Peyer's patch (tissue), 4 donors: ENCODE measurements at regions not wholly inside any gene's neighbourhood (a gene's known extent, or its start where the extent isn't known, plus 50 kb on each side); places are given as distances from the start of the nearest gene placed in this dataset.

Experiments
- DNase-seq, 3 donors: peaks; one replicate each; pipeline ENCODE4 v3.0.0-alpha.2; 2017 to 2019
- H3K27ac ChIP-seq, 4 donors: fragments of 200-600 bp; sonication (generic); one replicate each; pipeline ENCODE4 v1.5.1; 2016 to 2019
- H3K27me3 ChIP-seq, 2 donors: fragments of 200-600 bp; sonication (generic); one replicate each; pipeline ENCODE4 v1.5.1; 2019
- H3K36me3 ChIP-seq, 3 donors: fragments of 200-600 bp; sonication (generic); one replicate each; pipeline ENCODE4 v1.5.1; 2016 to 2019
- H3K4me1 ChIP-seq, 4 donors: fragments of 200-600 bp; sonication (generic); one replicate each; pipeline ENCODE4 v1.5.1; 2016 to 2019
- H3K4me3 ChIP-seq, 4 donors: fragments of 200-600 bp; sonication (generic); 1 replicate in 3 of 4; 2 replicates in 1 of 4; pipeline ENCODE4 v1.5.1; 2016 to 2019; ENCODE audit warnings: mild to moderate bottlenecking in 1 of 4
- H3K9me3 ChIP-seq, 4 donors: fragments of 200-600 bp; sonication (generic); one replicate each; pipeline ENCODE4 v1.5.1; 2016 to 2019; ENCODE audit warnings: mild to moderate bottlenecking in 1 of 4
- POLR2A ChIP-seq, 2 donors: fragments of 450-650 bp; IDR thresholded peaks; one replicate each; pipeline ENCODE4 v1.5.1; 2017; ENCODE audit warnings: antibody characterized with exemption in 2 of 2, mild to moderate bottlenecking in 2 of 2, moderate library complexity in 2 of 2
- TF ChIP-seq, protein P1 (sequence below), 6 experiments: fragments of 450-650 bp in 4 of 6; fragments of 200-600 bp in 2 of 6; sonication (generic) in 1 of 6; IDR thresholded peaks; one replicate each; pipeline ENCODE4 v1.5.1; 2017 to 2019; ENCODE audit warnings: antibody characterized with exemption in 6 of 6, mild to moderate bottlenecking in 3 of 6, moderate library complexity in 1 of 6

DNA sequence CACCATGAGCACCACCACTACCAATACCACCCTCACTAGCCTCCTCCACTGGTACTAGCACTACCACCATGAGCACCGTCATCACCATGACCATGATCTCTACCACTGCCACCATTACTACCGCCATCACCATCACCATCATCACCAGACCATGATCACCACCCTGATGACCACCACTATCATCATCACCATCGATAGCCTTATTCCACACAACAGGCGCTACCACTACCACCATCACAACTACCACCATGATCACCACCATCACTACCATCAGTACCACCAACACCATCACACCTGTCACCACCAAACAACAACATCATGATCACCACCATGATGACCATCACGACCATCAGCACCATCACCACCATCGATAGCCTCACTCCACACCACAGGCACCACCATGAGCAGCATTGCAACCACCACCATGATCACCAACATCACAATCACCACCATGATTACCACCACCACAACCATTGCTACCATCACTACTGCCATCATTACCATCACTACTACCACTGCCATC lies 56.6 kb upstream of the CASZ1 start:
- DNase-seq = no peak
- no peak overlapping the region for H3K4me3 ChIP-seq
- no peaks in the 10 kb centered on the region for H3K27me3 ChIP-seq
- no peaks in the 10 kb centered on the region for H3K36me3 ChIP-seq
- H3K27ac ChIP-seq = no peak overlapping the region
- TF ChIP-seq, protein P1, sequence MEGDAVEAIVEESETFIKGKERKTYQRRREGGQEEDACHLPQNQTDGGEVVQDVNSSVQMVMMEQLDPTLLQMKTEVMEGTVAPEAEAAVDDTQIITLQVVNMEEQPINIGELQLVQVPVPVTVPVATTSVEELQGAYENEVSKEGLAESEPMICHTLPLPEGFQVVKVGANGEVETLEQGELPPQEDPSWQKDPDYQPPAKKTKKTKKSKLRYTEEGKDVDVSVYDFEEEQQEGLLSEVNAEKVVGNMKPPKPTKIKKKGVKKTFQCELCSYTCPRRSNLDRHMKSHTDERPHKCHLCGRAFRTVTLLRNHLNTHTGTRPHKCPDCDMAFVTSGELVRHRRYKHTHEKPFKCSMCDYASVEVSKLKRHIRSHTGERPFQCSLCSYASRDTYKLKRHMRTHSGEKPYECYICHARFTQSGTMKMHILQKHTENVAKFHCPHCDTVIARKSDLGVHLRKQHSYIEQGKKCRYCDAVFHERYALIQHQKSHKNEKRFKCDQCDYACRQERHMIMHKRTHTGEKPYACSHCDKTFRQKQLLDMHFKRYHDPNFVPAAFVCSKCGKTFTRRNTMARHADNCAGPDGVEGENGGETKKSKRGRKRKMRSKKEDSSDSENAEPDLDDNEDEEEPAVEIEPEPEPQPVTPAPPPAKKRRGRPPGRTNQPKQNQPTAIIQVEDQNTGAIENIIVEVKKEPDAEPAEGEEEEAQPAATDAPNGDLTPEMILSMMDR (IDR thresholded peaks at IDR 0.05) = no peak
- no peak for TF ChIP-seq POLR2A (IDR thresholded peaks at IDR 0.05)
- no peaks in the 10 kb centered on the region for H3K4me1 ChIP-seq
- no peaks in the 10 kb centered on the region for H3K9me3 ChIP-seq

DNA sequence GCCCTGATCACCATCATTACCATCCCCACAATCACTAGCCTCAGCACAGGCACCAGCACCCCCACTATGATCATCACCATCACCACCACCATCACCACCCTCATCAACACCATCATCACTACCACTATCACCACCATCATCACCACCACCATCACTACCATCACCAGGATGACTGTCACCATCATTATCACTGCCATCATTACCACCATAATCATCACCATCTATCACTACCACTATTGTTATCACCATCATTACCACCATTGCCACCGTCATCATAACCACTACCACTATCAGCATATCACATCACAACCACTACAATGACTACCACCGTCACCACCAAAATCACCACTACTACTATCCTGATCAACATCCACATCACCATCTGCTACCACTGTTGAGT lies 57.3 kb upstream of the CASZ1 start:
- no peak overlapping the region for H3K27ac ChIP-seq
- no peak overlapping the region for H3K4me3 ChIP-seq
- H3K27me3 ChIP-seq = no peaks in the 10 kb centered on the region
- no peaks in the 10 kb centered on the region for H3K36me3 ChIP-seq
- no peak for DNase-seq
- no peaks in the 10 kb centered on the region for H3K9me3 ChIP-seq
- no peak for TF ChIP-seq POLR2A (IDR thresholded peaks at IDR 0.05)
- TF ChIP-seq, protein P1 (IDR thresholded peaks at IDR 0.05) = no peak
- no peaks in the 10 kb centered on the region for H3K4me1 ChIP-seq

DNA sequence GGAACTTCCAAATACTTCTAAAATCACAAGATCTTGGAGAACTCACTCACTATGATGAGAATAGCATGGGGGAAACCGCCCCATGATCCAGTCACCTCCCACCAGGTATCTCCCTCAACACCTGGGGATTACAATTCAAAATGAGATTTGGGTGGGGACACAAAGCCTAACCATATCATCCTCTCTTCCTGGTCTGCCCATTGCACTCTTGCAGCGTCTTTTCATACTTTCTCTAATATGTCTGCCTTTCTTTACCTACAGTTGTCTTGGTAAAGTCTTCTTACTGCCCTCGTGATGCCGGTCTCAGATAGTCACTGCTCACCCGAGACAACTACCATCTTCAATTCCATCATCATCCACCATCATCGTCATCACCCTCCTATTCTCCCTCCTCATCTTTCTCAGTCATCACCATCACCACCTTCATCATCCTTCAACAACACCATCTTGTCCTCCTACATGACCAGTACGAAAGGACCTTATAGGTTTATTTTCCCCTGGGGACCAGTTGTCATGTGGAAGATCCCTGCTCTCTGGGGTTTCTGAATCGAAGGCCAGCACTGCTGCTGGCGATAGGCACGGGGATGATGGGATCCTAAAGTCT lies 58.5 kb upstream of the CASZ1 start:
- no peak overlapping the region for H3K27ac ChIP-seq
- no peak overlapping the region for H3K4me3 ChIP-seq
- TF ChIP-seq, protein P1 (IDR thresholded peaks at IDR 0.05) = no peak
- TF ChIP-seq POLR2A (IDR thresholded peaks at IDR 0.05) = no peak

DNA sequence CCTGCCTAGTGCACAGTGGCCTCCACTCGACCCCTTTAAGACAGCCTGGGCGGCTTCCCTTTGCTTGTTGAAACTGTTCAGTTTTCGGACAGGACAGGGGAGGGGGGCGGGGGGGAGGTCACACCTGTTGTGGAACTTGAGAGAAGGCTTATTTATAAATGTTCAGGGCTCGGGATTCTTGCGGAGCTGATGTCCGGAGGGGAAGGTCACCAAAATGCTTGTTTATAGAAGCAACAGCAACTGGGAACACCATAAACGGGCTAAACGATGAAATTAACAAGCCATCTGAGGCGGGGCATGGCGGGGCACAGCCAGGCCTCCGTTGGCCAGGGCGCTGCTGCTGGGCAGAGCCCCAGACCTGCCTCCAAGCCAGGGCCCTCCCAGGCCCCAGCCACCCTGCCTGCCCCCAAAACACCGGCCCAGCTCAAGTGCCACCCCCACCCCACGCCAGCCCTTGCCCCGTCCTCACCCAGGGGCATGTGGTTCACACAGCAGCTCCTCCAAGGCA lies 59.8 kb upstream of the CASZ1 start:
- no peaks in the 10 kb centered on the region for H3K27me3 ChIP-seq
- no peak for DNase-seq
- no peak overlapping the region for H3K27ac ChIP-seq
- TF ChIP-seq POLR2A (IDR thresholded peaks at IDR 0.05) = no peak
- TF ChIP-seq, protein P1 (IDR thresholded peaks at IDR 0.05) = no peak
- no peaks in the 10 kb centered on the region for H3K9me3 ChIP-seq
- no peaks in the 10 kb centered on the region for H3K36me3 ChIP-seq
- no peaks in the 10 kb centered on the region for H3K4me1 ChIP-seq
- H3K4me3 ChIP-seq = no peak overlapping the region

More for the DNA sequence above, 58.5 kb upstream of the CASZ1 start:
- H3K36me3 ChIP-seq = no peaks in the 10 kb centered on the region
- no peaks in the 10 kb centered on the region for H3K9me3 ChIP-seq
- no peaks in the 10 kb centered on the region for H3K4me1 ChIP-seq
- H3K27me3 ChIP-seq = no peaks in the 10 kb centered on the region
- no peak for DNase-seq

DNA sequence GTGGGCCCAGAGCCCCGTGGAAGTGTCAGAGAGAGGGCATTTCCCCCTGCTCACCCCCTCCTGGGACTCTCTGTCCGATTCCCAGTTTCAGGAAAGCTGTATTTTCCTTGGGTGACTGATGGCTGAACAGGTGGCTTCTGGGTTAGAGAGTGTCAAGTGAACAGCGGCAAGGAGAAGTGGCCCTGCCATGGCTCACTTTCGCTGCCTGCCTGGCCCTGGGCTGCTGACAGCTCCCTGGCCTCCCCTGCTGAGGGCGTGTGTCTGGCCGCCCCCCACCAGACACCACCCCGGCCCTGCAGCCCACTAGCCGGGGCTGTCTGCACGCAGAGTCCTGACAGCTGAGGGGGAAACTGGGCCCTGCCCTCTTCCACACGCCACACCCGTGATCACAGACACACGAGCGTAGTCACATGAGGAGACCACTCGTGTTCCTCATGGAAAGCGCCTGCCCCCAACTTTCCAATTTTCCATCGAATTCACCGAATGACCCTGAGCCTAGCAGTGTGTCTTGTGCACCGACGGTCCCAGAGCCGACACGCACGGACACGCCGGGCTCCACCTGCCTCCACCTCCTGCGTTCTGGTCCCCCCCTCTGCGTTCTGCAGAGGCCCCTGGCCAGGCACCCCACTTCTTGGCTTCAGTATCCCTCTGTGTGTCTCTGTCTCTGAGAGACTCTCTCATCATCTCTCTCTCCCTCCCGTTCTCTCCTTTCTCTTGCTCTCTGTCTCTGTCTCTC lies 60.6 kb upstream of the CASZ1 start:
- Histone ChIP-seq H3K27ac (no peak overlapping the region), H3K4me1 (no peaks in the 10 kb centered on the region), H3K9me3 (no peaks in the 10 kb centered on the region), H3K36me3 (no peaks in the 10 kb centered on the region), H3K4me3 (no peak overlapping the region), H3K27me3 (no peaks in the 10 kb centered on the region)
- TF ChIP-seq POLR2A (IDR thresholded peaks at IDR 0.05) = no peak
- TF ChIP-seq, protein P1 (IDR thresholded peaks at IDR 0.05) = no peak
- no peak for DNase-seq
